ENCODE measurements at regions not wholly inside any gene's neighbourhood (a gene's known extent, or its start where the extent isn't known, plus 50 kb on each side); places are given as distances from the start of the nearest gene placed in this dataset.
"Not testable (repeated sequence)": the region's sequence is repeated elsewhere in the genome, so short reads cannot be mapped to it uniquely, and the experiment has no call there.

- Histone ChIP-seq H3K9ac (ENCODE audit: low read depth in 1 of 3, low read length in 3 of 3) (no peak overlapping the region), H3K9me3 (ENCODE audit: control insufficient read depth in 3 of 3, low read length in 3 of 3) (no peaks in the 10 kb centered on the region), H3K4me3 (ENCODE audit: low read length in 3 of 3) (no peak overlapping the region), H3K36me3 (ENCODE audit: control insufficient read depth in 3 of 3, insufficient read depth in 3 of 3, low read length in 3 of 3) (no peaks in the 10 kb centered on the region), H3K4me1 (ENCODE audit: control insufficient read depth in 3 of 3, insufficient read depth in 3 of 3, low read length in 3 of 3) (peaks cover 12 to 34% (median 32%) of the 10 kb centered on the region in 3 donors), H3K27ac (ENCODE audit: low read depth, low read length) (no peak overlapping the region), H3K27me3 (ENCODE audit: control insufficient read depth in 3 of 3, insufficient read depth in 3 of 3, low read length in 3 of 3) (peaks cover 0 to 7% (median 3%) of the 10 kb centered on the region in 3 donors)
These were observed 140.4 kb upstream of the AFDN start for GRCh38 chr6:167686204-167686893.

DNA sequence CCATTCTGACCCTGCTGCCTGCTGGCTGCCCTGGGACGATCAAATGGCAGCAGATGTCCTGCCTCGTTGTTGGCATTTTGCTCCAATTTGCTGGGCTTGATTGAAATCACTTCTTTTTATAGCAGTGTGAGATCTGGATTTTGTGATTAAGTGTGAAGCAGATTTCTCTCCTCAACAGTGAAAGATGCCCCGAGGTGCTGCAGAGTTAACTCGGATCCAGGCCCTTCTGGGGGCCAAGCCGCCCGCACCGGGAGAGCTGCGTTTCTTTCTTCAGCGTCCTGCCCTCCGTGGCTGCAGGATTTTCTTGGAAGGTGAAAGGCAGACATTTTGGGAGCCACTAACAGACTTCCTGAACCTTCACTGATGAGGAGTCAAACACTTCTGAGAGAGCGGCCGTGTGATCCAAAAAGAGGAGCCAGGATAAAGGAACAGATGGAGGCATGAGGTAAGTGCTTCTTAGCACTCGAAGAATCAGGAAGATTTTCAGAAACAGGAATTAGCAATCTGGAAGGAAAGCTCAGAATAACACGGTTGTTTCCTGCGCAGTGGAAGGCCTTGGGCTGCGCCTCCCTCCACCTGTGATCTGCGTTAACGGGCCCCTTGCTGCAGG is 139.5 kb upstream of the AFDN start:
- Histone ChIP-seq H3K4me3 (ENCODE audit: low read length in 3 of 3) (peak overlapping the region in 1 of 3 donors; percentile 13), H3K9ac (ENCODE audit: low read depth in 1 of 3, low read length in 3 of 3) (no peak overlapping the region), H3K27me3 (ENCODE audit: control insufficient read depth in 3 of 3, insufficient read depth in 3 of 3, low read length in 3 of 3) (peaks cover 0 to 7% (median 3%) of the 10 kb centered on the region in 3 donors), H3K9me3 (ENCODE audit: control insufficient read depth in 3 of 3, low read length in 3 of 3) (no peaks in the 10 kb centered on the region), H3K36me3 (ENCODE audit: control insufficient read depth in 3 of 3, insufficient read depth in 3 of 3, low read length in 3 of 3) (no peaks in the 10 kb centered on the region), H3K4me1 (ENCODE audit: control insufficient read depth in 3 of 3, insufficient read depth in 3 of 3, low read length in 3 of 3) (peaks cover 12 to 31% (median 24%) of the 10 kb centered on the region in 3 donors), H3K27ac (ENCODE audit: low read depth, low read length) (no peak overlapping the region)

GRCh38 chr6:167688123-167688522 is 138.6 kb upstream of the AFDN start:
- Histone ChIP-seq H3K9ac (ENCODE audit: low read depth in 1 of 3, low read length in 3 of 3) (no peak overlapping the region), H3K27me3 (ENCODE audit: control insufficient read depth in 3 of 3, insufficient read depth in 3 of 3, low read length in 3 of 3) (peaks cover 0 to 7% (median 3%) of the 10 kb centered on the region in 3 donors), H3K27ac (ENCODE audit: low read depth, low read length) (no peak overlapping the region), H3K4me1 (ENCODE audit: control insufficient read depth in 3 of 3, insufficient read depth in 3 of 3, low read length in 3 of 3) (peaks cover 6 to 23% (median 15%) of the 10 kb centered on the region in 3 donors), H3K36me3 (ENCODE audit: control insufficient read depth in 3 of 3, insufficient read depth in 3 of 3, low read length in 3 of 3) (no peaks in the 10 kb centered on the region), H3K9me3 (ENCODE audit: control insufficient read depth in 3 of 3, low read length in 3 of 3) (no peaks in the 10 kb centered on the region), H3K4me3 (ENCODE audit: low read length in 3 of 3) (no peak overlapping the region)

DNA sequence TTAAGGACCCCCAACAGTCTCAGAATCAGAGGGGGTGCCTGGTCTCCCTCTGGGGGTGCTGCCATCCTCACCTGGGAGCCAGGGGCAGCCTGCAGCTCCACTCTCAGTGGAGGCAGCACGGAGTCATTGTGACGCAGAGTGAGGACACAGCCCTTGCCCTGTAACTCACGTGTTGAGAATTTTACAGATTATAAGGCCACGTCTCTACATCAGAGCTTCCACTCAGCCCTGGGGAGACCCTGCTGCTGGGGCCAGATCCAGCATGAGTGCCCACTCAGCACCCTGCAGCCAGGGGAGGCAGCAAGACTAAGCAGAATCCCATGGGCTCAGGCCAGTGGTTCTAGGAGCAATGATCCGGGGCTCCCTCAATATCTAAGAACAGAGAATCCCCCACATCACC is 137.4 kb upstream of the AFDN start:
- H3K4me3 ChIP-seq (ENCODE audit: low read length in 3 of 3): no peak overlapping the region
- H3K4me1 ChIP-seq (ENCODE audit: control insufficient read depth in 3 of 3, insufficient read depth in 3 of 3, low read length in 3 of 3): peaks cover 0 to 14% (median 8%) of the 10 kb centered on the region in 3 donors
- no peaks in the 10 kb centered on the region for H3K9me3 ChIP-seq (ENCODE audit: control insufficient read depth in 3 of 3, low read length in 3 of 3)
- no peak overlapping the region for H3K9ac ChIP-seq (ENCODE audit: low read depth in 1 of 3, low read length in 3 of 3)
- no peak overlapping the region for H3K27ac ChIP-seq (ENCODE audit: low read depth, low read length)
- H3K27me3 ChIP-seq (ENCODE audit: control insufficient read depth in 3 of 3, insufficient read depth in 3 of 3, low read length in 3 of 3): peaks cover 0 to 7% (median 3%) of the 10 kb centered on the region in 3 donors
- H3K36me3 ChIP-seq (ENCODE audit: control insufficient read depth in 3 of 3, insufficient read depth in 3 of 3, low read length in 3 of 3): no peaks in the 10 kb centered on the region

GRCh38 chr6:167689751-167690150 is 137.0 kb upstream of the AFDN start:
- Histone ChIP-seq H3K27me3 (ENCODE audit: control insufficient read depth in 3 of 3, insufficient read depth in 3 of 3, low read length in 3 of 3) (peaks cover 0 to 7% (median 3%) of the 10 kb centered on the region in 3 donors), H3K4me3 (ENCODE audit: low read length in 3 of 3) (no peak overlapping the region), H3K4me1 (ENCODE audit: control insufficient read depth in 3 of 3, insufficient read depth in 3 of 3, low read length in 3 of 3) (peaks cover 0 to 14% (median 8%) of the 10 kb centered on the region in 3 donors), H3K9ac (ENCODE audit: low read depth in 1 of 3, low read length in 3 of 3) (no peak overlapping the region), H3K9me3 (ENCODE audit: control insufficient read depth in 3 of 3, low read length in 3 of 3) (no peaks in the 10 kb centered on the region), H3K27ac (ENCODE audit: low read depth, low read length) (no peak overlapping the region), H3K36me3 (ENCODE audit: control insufficient read depth in 3 of 3, insufficient read depth in 3 of 3, low read length in 3 of 3) (no peaks in the 10 kb centered on the region)

DNA sequence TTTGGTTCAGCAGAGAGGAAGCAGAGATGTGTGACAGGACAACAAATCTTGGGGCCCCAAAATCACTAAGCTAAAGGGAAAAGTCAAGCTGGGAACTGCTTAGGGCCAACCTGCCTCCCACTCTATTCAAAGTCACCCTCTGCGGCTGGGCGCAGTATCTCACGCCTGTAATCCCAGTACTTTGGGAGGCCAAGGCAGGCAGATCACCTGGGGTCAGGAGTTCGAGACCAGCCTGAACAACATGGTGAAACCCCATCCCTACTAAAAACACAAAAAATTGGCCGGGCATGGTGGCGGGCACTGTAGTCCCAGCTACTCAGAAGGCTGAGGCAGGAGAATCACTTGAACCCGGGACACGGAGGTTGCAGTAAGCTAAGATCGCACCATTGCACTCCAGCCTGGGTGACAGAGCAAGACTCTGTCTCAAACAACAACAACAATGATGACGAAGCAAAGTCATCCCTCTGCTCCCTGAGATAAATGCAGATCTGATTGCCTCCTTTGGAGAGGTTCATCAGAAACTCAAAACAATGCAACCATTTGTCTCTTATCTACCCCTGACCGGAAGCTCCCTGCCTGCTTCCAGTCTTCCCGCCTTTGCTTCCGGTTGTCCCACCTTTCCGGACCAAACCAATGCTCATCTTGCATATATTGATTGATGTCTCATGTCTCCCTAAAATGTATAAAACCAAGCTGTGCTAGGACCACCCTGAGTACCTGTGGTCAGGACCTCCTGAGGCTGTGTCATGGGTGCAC is 136.4 kb upstream of the AFDN start:
- not testable (repeated sequence) for H3K27me3 ChIP-seq (ENCODE audit: control insufficient read depth in 3 of 3, insufficient read depth in 3 of 3, low read length in 3 of 3); H3K36me3 ChIP-seq (ENCODE audit: control insufficient read depth in 3 of 3, insufficient read depth in 3 of 3, low read length in 3 of 3); H3K9me3 ChIP-seq (ENCODE audit: control insufficient read depth in 3 of 3, low read length in 3 of 3); H3K27ac ChIP-seq (ENCODE audit: low read depth, low read length); H3K9ac ChIP-seq (ENCODE audit: low read depth in 1 of 3, low read length in 3 of 3); H3K4me3 ChIP-seq (ENCODE audit: low read length in 3 of 3)
- H3K4me1 ChIP-seq (ENCODE audit: control insufficient read depth in 3 of 3, insufficient read depth in 3 of 3, low read length in 3 of 3): peaks cover 0 to 11% (median 8%) of the 10 kb centered on the region in 3 donors

DNA sequence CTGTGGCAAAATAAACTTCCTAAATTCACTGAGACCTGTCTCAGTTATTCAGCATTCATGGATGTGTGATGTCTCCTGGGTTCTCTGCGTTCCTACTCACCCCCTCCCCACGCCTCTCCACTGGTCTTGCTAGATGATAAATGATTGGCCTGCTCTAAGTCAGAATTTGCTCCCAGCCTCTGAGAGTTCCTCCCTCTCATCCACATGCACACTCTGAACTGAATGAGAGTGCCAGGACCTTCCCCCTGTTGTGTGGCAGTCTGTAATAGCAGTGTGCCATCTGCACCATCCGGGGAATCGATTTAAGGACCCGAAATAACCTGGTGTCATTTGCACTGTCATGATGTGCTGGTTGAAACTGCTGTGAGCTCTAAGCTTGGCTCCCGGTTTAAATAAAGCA is 135.8 kb upstream of the AFDN start:
- Histone ChIP-seq H3K4me1 (ENCODE audit: control insufficient read depth in 3 of 3, insufficient read depth in 3 of 3, low read length in 3 of 3) (peaks cover 0 to 11% (median 8%) of the 10 kb centered on the region in 3 donors), H3K9ac (ENCODE audit: low read depth in 1 of 3, low read length in 3 of 3) (no peak overlapping the region), H3K27ac (ENCODE audit: low read depth, low read length) (no peak overlapping the region), H3K9me3 (ENCODE audit: control insufficient read depth in 3 of 3, low read length in 3 of 3) (no peaks in the 10 kb centered on the region), H3K36me3 (ENCODE audit: control insufficient read depth in 3 of 3, insufficient read depth in 3 of 3, low read length in 3 of 3) (no peaks in the 10 kb centered on the region), H3K4me3 (ENCODE audit: low read length in 3 of 3) (no peak overlapping the region), H3K27me3 (ENCODE audit: control insufficient read depth in 3 of 3, insufficient read depth in 3 of 3, low read length in 3 of 3) (peaks cover 0 to 7% (median 3%) of the 10 kb centered on the region in 3 donors)

DNA sequence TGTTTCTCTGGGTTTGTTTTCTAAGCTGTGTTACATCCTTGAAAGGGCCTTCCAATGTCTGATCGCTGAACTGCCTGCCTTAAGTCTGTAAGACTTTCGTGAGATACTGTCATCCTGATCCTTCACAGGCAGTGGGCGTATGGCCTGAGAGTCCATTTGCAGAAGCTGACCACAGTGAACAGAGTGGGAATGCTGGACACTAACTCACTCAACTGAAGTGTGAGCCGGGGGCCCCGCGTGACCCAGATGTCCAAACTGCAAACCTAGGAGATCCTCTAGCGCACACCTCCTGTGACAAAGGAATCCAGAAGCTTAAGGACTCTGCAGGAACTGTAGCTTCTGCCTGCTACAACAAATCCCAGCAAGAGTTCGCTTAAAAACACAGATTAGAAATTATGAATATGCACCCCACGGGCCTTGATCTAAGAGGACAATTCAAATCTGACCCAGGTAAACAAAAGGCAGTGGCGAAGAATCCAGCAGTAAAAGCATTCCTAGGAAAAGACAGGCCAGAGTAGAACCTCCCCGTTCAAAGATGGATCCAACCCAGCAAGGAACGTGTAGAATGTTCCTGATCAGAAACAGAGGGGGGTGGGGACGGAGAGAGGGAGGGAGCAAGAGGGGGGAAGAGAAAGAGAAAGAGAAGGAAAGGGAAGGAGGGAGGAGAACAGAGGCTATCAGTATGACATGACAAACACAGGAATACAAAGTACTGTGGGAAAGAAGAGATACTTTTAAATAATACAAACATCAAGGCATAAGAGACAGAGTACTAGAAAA is 135.0 kb upstream of the AFDN start:
- Histone ChIP-seq H3K9ac (ENCODE audit: low read depth in 1 of 3, low read length in 3 of 3) (no peak overlapping the region), H3K36me3 (ENCODE audit: control insufficient read depth in 3 of 3, insufficient read depth in 3 of 3, low read length in 3 of 3) (no peaks in the 10 kb centered on the region), H3K27ac (ENCODE audit: low read depth, low read length) (no peak overlapping the region), H3K27me3 (ENCODE audit: control insufficient read depth in 3 of 3, insufficient read depth in 3 of 3, low read length in 3 of 3) (peaks cover 0 to 7% (median 3%) of the 10 kb centered on the region in 3 donors), H3K4me1 (ENCODE audit: control insufficient read depth in 3 of 3, insufficient read depth in 3 of 3, low read length in 3 of 3) (peaks cover 0 to 11% (median 8%) of the 10 kb centered on the region in 3 donors), H3K4me3 (ENCODE audit: low read length in 3 of 3) (no peak overlapping the region), H3K9me3 (ENCODE audit: control insufficient read depth in 3 of 3, low read length in 3 of 3) (no peaks in the 10 kb centered on the region)

DNA sequence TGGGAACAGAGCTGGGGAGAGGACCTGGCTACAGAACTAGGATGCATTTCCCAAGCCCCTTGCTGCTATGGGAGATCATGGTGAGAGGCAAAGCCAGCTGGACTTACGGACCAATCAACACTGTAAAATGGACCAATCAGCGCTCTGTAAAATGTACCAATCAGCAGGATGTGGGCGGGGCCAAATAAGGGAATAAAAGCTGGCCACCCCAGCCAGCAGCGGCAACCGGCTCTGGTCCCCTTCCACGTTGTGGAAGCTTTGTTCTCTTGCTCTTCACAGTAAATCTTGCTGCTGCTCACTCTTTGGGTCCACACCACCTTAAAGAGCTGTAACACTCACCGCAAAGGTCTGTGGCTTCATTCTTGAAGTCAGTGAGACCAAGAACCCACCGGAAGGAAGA is 133.2 kb upstream of the AFDN start:
- H3K4me1 ChIP-seq (ENCODE audit: control insufficient read depth in 3 of 3, insufficient read depth in 3 of 3, low read length in 3 of 3); H3K27ac ChIP-seq (ENCODE audit: low read depth, low read length); H3K9me3 ChIP-seq (ENCODE audit: control insufficient read depth in 3 of 3, low read length in 3 of 3); H3K36me3 ChIP-seq (ENCODE audit: control insufficient read depth in 3 of 3, insufficient read depth in 3 of 3, low read length in 3 of 3); H3K9ac ChIP-seq (ENCODE audit: low read depth in 1 of 3, low read length in 3 of 3); H3K4me3 ChIP-seq (ENCODE audit: low read length in 3 of 3); H3K27me3 ChIP-seq (ENCODE audit: control insufficient read depth in 3 of 3, insufficient read depth in 3 of 3, low read length in 3 of 3): not testable (repeated sequence)

Measured in skeletal muscle tissue (tissue), 3 donors.